PC-3 (cell line): ENCODE measurements at regions not wholly inside any gene's neighbourhood (a gene's known extent, or its start where the extent isn't known, plus 50 kb on each side); places are given as distances from the start of the nearest gene placed in this dataset.
"Not testable (repeated sequence)": the region's sequence is repeated elsewhere in the genome, so short reads cannot be mapped to it uniquely, and the experiment has no call there.

Source experiments
- CTCF ChIP-seq: fragments of 300-600 bp; sonication (generic); conservative IDR thresholded peaks from 2 replicates; pipeline ENCODE4 v1.5.1; 2017; ENCODE audit warnings: antibody characterized with exemption, low read depth, mild to moderate bottlenecking, low read length
- EZH2 ChIP-seq: fragments of 300-600 bp; sonication (generic); IDR thresholded peaks from one replicate; pipeline ENCODE4 v1.6.1; 2017; ENCODE audit warnings: antibody characterized with exemption, mild to moderate bottlenecking, low read length; ENCODE audit not compliant: unreplicated experiment
- EZH2phosphoT487 ChIP-seq: fragments of 300-600 bp; sonication (generic); IDR thresholded peaks from 2 replicates; pipeline ENCODE4 v1.6.1; 2018; ENCODE audit warnings: mild to moderate bottlenecking, antibody characterized with exemption, low read length, borderline replicate concordance

GRCh38 chr4:153106736-153107135, 97.5 kb upstream of the TRIM2 start:
- TF ChIP-seq CTCF, EZH2, EZH2phosphoT487: not testable (repeated sequence)
